GM06990 (cell line): ENCODE measurements at regions not wholly inside any gene's neighbourhood (a gene's known extent, or its start where the extent isn't known, plus 50 kb on each side); places are given as distances from the start of the nearest gene placed in this dataset.

Source experiments
- DNase-seq: peaks from one replicate; pipeline ENCODE4 v3.0.0-alpha.2; 2011; ENCODE audit not compliant: insufficient read length; ENCODE audit errors: extremely low read depth
- H3K27me3 ChIP-seq: replicated peaks from 2 replicates; pipeline ENCODE4 v1.6.0; 2011; ENCODE audit warnings: low read length; ENCODE audit not compliant: control insufficient read depth, insufficient read depth
- H3K36me3 ChIP-seq: 2 replicates; pipeline ENCODE4 v1.5.1; 2011; ENCODE audit warnings: low read length; ENCODE audit not compliant: control insufficient read depth, insufficient read depth
- H3K4me3 ChIP-seq: replicated peaks from 2 replicates; pipeline ENCODE4 v1.5.1; 2011; ENCODE audit warnings: low read depth, mild to moderate bottlenecking, control low read depth, low read length
- CTCF ChIP-seq: IDR thresholded peaks from 2 replicates; pipeline ENCODE4 v1.5.1; 2011; ENCODE audit warnings: low read length, control low read depth, mild to moderate bottlenecking, inconsistent platforms; ENCODE audit not compliant: insufficient read depth, poor library complexity, severe bottlenecking

GRCh38 chr6:2549834-2550233 is 200.9 kb downstream of the MYLK4 start:
- no peak overlapping the region for H3K4me3 ChIP-seq
- no peak for TF ChIP-seq CTCF
- no peak for DNase-seq
- H3K36me3 ChIP-seq, result no peaks in the 10 kb centered on the region
- peaks cover 3% of the 10 kb centered on the region for H3K27me3 ChIP-seq

GRCh38 chr6:2547355-2547754 is 203.4 kb downstream of the MYLK4 start:
- no peak for DNase-seq

GRCh38 chr6:2546901-2547300 is 203.8 kb downstream of the MYLK4 start:
- DNase-seq, result no peak
- Histone ChIP-seq H3K36me3 (no peaks in the 10 kb centered on the region), H3K4me3 (no peak overlapping the region), H3K27me3 (peaks cover 3% of the 10 kb centered on the region)
- no peak for TF ChIP-seq CTCF

More at GRCh38 chr6:2547355-2547754, 203.4 kb downstream of the MYLK4 start:
- Histone ChIP-seq H3K27me3 (peaks cover 3% of the 10 kb centered on the region), H3K36me3 (no peaks in the 10 kb centered on the region), H3K4me3 (no peak overlapping the region)
- no peak for TF ChIP-seq CTCF

- no peaks in the 10 kb centered on the region for H3K36me3 ChIP-seq
- no peak for DNase-seq
- H3K27me3 ChIP-seq, result peaks cover 5% of the 10 kb centered on the region
- no peak overlapping the region for H3K4me3 ChIP-seq
- no peak for TF ChIP-seq CTCF
Observed at GRCh38 chr6:2545383-2546038, 205.2 kb downstream of the MYLK4 start.

- Histone ChIP-seq H3K36me3 (no peaks in the 10 kb centered on the region), H3K4me3 (no peak overlapping the region), H3K27me3 (peaks cover 4% of the 10 kb centered on the region)
- no peak for TF ChIP-seq CTCF
- DNase-seq, result no peak
Observed at GRCh38 chr6:2543321-2543720, 207.4 kb downstream of the MYLK4 start.

GRCh38 chr6:2542858-2543218 is 207.9 kb downstream of the MYLK4 start:
- Histone ChIP-seq H3K4me3 (no peak overlapping the region), H3K27me3 (peaks cover 2% of the 10 kb centered on the region), H3K36me3 (no peaks in the 10 kb centered on the region)
- no peak for TF ChIP-seq CTCF
- peak; percentile 41 for DNase-seq
